ENCODE measurements at regions not wholly inside any gene's neighbourhood (a gene's known extent, or its start where the extent isn't known, plus 50 kb on each side); places are given as distances from the start of the nearest gene placed in this dataset.

DNA sequence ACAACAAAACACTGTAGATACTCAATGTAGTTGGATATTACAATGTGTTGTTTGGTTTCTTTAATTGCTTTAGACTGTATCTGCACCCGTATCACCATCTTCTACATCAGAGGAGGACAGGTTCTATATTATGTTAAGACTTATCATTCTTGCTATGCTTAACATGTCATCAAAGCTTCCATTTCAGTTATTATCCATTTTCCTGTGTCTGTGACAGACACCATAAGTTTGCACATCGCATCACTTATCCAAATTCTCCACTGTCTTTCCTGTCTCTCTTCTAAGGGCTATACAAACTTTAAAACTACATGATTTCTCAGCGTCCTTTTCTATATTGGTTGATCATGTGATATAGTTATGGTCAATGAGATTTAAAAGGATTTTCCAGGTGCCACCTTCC lies 719.0 kb downstream of the TBC1D32 start:
- no peak for DNase-seq

DNA sequence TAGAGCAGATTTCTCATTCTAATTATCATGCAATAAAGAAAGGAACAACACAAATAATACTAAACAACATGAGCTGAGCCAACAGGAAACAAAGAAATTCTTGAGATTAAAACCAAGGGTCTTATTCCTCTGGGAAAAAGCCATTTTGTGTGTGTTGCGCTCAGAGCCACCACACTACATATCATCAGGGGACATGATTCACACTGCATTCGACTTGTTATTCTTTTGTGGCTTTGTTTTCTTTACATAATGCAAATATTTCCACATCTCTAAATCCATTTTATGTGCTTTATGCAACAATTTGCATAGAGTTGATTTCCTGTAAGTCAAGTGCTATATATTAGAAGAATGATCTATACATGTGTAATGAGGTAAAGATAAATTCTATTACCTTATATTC lies 719.6 kb downstream of the TBC1D32 start:
- DNase-seq = no peak

DNA sequence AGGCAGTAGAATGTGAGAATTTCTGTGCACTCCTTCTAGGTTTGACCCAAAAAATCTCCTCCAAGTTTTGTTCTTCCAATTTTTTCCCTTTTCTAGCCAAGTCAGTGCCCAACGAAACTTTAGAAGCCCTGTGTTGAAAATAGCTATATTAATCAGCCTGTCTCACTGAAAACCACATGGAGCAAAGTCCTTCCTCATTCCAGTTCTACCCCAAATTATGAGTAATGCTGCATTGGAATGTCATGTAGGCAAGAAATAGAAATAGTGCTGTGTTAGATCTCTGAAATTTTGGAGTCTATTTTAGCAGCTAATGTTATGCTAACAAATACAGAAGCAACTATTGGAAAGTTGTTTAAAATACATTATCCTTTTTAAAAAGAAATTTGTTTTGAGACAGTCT lies 725.5 kb downstream of the TBC1D32 start:
- no peak for DNase-seq

DNA sequence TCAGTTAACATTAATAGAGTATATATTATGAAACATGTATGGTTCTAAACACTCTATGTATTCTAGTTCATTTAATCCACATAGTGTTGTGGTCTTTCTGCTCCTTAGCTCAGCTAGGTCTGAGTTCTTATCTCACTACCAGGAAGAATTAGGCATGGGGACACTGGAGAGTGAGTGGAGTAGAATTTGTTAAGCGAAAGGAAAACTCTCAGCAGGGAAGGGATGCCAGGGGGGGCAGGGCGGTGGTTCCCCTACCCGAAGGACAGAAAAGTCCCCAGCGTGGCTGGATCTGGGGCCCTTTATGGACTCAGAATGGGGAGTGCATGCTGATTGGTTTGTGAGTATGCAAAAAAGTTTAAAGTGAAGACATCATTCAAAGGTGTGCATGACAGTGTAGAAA lies 727.5 kb downstream of the TBC1D32 start:
- no peak for DNase-seq

DNA sequence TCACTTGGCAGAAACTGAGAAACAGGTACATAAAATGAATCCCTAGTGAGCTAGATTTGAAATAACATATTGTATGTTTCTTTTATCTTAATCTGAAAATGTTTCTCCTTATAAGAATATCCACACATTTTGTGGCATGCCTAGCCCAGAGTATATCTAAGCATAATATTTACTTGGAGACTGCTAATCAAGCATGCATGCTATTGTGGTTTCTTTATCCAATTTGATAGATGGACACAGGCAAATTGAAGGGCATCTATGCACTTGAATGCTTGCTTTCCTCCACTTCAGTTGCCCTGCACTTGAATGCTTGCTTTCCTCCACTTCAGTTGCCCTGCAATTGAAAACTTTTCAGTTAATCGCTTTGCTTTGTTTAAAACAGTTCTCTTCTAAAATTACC lies 729.8 kb downstream of the TBC1D32 start:
- DNase-seq = no peak

DNA sequence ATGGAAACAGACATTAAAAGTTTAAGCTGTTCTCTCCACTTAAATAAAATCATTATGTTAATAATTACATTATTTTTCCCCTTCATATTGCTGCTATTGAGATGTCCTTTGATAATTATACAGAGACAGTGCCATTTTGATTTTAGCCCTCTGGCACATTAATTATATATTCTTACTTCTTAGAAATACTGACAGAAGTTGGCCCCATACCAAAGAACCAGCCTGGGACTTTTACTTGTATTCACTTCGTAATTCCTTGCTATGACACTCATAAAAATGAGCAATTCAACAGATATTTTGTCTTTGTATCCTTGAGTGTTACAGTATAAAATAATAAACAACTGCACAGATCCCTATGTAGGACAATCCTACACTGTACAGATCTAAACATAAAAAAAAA lies 743.7 kb downstream of the TBC1D32 start:
- DNase-seq = no peak

DNA sequence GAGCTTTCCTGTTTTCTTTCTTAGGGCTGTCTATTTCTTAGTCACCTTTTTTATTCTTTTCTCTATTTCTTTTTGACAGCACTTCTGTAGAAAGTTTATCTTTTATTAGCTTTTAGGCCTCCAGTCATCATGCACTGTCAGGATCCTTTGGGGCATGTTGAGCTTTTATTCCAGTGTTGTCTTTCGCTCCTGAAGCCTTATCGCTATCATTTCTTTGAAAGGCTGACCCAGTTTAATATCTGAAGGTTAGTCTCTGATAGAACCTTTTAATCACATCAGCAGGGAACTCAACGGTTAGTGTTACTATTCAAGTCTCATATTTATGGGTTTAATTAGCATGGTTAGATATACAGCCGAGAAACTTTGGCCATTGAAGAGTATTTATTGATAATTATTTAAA lies 745.9 kb downstream of the TBC1D32 start:
- DNase-seq = no peak

DNA sequence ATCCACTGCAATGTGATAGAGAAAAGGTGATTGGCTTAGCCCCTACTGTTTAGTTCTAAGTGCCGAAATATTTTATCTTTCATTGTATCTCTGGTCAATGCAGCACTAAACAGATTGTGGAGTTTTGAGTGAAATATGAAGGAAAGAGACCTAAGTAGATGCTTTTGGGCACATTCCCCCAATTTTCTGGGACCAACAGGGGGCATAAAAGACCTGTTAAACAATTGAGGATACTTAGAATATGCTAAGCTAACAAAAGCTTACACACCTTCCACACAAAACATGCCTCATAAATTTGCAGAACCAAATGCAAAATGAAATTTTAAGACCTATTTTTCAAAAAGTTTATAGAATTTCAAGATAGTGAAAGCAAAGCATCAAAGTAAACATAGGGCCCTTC lies 746.9 kb downstream of the TBC1D32 start:
- no peak for DNase-seq

DNA sequence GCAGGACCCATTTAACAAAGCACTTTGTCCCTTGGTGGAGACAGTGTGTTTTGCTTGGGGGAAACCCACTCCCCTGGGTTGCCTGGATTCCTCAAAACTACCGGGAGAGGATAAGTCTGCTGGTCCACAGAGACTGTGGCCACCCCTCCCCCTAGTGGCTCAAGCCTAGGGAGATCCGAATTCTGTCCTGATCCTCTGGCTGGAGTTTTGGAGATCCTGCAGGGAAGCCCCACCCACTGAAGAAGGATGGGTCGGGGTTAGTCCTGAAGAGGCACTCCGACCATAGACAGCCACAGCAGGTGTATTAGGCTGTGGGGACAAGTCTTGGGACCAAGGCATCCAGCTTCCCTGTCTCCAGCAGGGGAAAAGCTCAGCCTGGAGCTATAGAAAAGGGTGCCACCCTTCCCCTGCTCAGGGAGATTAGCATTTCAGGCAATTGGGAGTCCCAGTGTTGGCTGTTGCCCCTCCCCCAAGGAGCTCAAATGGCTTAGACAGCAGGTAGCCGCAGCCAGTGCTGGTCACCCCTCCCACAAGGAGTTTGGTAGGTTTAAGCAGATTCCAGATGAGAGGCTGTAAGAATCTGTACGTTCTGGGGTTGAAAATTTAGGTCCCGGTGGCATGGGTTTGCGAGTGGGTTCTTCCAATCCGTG lies 750.0 kb downstream of the TBC1D32 start:
- DNase-seq = no peak

DNA sequence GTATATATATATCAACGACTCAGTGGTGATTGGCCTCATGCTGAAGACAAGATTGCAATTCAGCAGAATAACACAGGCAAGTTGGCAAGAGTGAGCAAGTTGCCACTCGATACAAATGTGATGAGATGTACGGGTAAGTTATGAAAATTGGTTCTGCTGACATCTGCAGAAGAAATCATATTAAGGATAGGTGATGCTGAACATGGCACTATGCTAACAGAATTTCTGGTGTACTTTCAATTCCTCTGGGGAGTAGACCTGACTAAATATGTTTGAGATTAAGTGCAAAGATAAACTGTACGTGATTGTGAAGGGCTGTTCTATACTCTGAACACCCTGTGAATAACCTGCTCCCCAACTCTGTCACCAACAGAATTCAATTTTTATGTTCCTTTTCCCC lies 758.2 kb downstream of the TBC1D32 start:
- no peak for DNase-seq

DNA sequence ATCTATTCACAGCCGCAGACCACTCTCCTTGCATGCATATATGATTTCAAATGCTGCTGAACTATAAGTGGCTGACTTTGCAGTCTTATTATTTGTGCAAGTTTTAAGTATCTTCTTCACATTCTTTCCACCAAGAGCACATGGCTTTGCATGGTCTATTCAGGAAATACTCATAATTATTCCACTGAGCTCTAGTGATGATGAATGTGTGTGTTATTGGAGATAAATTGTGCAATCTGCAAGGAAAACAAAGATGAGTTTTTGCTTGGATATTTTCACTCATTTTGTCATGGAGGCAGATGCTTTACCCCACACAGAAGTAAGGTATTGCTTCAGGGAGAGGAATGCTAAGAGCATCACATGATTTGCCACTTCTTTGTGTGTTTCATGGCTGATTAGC lies 764.6 kb downstream of the TBC1D32 start:
- DNase-seq = no peak

DNA sequence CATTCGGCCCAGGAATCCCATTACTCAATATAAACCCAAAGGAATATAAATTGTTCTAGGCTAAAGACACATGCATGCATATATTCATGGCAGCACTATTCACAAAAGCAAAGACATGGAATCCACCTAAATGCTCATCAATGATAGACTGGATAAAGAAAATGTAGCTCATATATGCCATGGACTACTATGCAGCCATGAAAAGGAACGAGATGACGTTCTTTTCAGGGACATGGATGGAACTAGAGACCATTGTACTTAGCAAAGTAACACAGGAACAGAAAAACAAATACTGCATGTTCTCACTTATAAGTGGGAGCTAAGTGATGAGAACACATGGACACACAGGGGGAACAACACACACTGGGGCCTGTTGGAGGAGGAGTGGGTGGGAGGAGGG lies 769.5 kb downstream of the TBC1D32 start:
- no peak for DNase-seq

DNA sequence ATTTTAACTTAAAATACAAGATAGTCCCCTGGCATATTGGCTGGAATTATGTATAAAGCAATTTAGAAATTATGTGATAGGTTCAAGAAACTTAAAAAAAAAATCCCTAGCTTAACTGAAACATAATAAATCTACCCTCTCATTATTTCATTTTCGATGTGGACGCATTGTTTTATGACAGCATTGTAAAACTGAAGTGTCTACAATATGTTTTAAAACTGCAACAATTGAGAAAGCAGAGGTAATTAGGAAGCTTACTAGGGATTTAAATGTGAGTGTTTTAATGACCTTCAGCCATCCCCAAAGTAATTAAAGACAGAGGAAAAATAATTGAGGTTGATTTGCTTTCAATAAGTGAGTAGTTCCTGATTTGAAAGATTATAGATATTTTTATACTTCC lies 776.0 kb downstream of the TBC1D32 start:
- no peak for DNase-seq

DNA sequence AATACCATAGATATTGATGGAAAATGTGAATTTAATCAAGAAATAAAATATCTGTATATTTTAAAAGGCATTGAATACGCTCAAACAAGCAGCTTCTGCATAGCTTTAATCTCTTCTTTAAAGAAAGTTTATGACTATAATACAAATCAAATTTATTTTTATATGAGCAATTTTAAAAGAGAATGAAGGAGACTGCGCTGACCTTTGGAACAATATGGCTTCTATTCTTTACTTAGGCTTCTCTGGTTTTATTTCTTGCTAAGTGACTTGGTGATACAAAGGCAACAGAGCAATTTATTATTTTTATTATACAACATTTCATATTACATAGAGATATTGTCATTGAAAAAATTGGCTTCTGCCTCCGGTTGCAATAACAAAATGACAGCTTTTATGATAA lies 776.7 kb downstream of the TBC1D32 start:
- no peak for DNase-seq

DNA sequence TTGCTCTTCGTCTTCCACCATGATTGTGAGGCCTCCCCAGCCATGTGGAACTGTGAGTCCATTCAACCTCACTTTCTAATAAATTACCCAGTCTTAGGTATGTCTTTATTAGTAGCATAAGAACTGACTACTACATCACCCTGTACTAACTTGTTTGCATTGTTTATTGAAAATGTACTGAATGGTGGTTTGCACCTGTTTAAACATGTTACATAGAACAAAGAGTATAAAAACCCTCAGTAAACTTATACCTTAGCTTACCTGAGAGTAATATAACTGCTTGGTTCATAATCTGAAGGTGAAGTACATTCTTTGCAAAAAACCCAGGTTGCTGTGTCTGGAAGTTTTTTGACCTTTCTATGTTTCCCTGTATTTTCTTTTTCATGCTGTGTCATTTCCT lies 777.8 kb downstream of the TBC1D32 start:
- DNase-seq = no peak

DNA sequence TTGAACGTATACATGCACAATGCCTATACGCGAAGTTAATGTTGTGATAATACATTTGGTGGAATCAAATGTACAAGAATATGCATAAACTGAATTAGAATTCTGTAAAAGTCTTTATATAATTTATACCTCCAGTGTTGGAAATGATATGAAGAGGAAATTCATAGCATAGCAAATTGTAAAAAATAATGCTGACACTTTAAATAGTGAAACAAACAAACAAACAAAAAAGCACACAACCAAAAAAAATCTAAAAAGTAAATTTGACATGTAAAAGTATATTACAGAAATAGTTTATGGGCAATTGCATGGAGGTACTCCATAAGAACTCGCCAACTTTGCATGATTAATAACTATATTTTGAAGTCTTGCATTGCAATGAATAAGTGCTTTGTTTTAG lies 780.9 kb downstream of the TBC1D32 start:
- no peak for DNase-seq

DNA sequence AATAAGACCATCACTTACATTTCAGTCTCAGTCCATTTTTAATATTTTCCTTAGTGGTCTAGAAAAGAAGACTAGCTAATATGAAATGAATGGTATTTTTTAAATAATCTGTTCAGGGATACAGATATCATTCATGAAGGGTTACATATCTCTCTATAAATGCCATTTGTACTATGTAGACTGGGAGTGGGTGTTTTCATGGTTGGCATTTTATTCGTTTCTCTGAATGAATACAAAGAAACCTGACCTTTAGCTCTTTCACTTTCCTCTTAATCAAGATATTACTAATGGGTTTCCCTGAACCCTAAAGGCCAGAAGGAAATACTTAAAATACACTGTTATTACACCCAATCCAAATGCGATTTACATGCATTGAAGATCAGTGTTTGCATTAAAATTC lies 788.9 kb downstream of the TBC1D32 start:
- no peak for DNase-seq

DNA sequence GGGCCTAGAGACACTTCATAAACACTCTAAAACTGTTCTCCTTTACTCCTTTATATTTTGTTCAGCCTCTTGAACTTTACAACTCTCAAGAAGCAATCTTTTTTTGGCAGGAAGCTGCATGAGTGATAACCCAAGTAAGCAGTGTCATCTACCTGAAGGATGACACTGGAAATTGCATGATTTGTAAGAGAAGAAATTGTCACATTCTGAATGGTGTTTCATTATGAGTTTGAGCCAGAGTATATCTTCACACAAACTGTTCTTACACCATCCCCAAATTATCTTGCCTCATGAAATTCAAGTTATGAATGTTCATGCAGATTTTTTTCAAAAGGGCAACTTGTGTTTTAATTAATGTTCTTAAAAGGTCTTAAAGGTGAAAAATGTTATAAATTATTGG lies 799.3 kb downstream of the TBC1D32 start:
- DNase-seq = peak; percentile 59

DNA sequence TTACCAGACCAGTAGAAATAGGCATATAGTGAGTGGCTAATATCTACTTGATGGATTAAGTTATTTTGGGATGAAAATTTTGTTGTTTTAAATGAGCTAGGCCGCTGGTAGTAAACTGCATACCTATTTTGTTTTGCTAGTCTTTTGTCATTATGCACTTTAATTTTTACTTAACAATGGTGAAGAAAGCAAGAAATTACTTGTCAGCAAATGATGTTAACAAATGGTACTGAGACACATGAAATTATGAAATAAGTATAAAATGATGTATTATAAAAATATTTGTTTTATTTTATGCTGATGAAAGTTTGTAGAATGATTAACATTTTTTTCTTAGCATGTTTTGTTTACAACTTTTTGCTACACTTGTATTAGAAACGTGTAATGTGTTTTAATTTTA lies 807.7 kb downstream of the TBC1D32 start:
- no peak for DNase-seq

DNA sequence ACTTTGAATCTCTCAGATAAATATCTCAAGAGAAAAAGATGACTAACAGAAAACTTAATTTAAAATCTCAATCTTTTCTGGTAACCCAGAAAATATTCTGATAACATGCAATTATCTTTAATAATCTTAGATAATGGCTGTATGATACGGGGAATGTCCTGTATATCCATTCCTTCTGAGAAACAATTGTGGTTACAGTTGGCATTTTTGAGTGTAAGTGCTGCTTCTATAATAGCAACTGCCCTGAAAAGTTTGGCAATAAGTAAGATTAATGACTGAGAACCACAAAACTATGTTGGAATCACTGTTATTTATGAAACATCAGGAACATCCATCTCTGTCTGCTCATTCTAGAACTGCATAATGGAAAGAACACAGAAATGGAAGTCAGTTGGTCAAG lies 819.7 kb downstream of the TBC1D32 start:
- DNase-seq = no peak

DNA sequence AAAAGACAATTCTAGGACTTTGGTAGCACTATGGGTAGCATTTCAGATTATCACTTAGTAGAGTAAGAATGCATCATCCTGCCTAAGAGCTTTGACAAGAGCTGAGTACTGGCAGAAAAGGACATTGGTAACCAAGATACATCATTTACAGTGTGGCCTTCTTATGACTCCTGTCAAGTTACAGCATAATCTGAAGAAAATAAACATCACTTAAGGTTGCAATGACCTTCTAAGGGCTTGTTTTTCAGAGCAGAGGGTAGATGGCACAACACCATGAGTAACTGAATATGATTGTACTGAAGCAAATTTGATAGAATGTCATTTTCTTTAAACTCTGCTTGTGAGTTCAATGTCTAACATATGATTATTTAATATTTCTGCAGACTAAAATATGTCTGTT lies 822.6 kb downstream of the TBC1D32 start:
- no peak for DNase-seq

DNA sequence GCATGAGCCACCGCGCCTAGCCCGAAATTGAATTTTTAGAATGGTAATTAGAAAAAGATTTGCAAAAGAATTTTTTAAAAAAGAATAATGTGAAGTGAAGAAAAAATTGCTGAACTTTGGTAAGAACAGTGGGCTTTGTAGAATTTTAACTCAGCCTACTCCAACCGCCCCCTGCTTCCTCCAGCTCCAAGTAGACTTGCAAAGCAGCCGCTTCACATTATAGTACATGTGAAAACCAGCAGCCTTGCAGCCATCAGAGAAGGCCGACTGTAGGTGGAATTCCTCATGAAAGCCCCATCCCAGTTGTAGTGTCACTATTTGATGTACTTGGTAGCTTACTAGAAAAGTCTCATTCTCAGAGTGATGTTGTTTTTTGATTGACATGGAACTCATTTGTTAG lies 835.6 kb downstream of the TBC1D32 start:
- no peak for DNase-seq

DNA sequence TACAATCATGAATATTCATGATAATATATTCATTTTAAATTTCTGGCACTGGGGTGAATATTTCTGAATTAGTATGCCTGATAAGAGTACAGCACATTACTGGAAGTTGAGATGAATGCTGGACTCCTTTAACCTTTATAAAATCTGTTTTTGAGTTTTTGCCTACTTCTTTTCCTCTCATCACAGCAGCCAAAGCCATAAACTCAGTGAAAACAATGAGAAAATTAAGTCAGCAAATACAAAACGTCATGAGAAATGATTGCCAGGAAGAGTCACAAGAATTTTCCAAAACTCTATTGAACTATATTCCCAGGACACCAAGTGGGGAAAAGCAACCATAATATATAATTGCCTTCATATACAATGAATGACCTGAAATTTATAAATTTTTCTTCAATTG lies 837.6 kb downstream of the TBC1D32 start:
- DNase-seq = no peak

DNA sequence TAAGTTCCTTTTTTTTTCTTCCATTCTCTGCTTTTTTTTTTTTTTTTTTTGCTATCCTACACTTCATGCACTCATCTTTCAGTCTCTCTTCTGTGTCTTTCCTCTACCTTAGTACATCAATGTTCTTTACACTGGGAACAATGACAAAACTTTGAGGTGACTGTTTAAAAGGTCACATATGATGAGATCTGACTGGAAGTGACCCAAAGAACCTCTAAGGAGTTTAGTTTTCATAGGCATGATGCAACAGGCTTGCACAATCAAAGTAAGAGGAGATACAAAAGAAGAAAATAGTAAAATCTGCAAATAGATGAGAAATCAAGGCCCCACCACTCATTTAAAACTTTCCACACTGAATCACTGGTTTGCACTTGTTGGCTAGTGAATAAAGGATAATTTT lies 840.8 kb downstream of the TBC1D32 start:
- no peak for DNase-seq

DNA sequence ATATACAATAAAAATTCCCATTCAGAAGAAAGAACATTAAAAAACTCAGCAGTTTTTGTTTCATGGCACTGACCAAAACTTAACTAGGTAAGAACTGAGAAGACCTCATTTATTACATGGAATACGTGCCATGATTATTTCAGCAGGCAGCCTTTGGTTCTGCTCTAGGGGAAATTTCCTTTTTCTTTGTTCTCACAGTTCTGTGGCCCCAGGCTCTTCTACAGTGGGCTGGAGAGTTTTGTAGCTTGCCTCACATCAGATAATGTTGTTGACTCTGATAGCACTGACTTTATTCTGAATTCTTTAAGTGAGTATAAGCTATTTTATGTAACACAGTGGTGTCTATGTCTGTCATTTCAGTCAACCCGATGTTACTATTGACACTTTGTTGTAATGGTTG lies 844.3 kb downstream of the TBC1D32 start:
- DNase-seq = no peak

DNA sequence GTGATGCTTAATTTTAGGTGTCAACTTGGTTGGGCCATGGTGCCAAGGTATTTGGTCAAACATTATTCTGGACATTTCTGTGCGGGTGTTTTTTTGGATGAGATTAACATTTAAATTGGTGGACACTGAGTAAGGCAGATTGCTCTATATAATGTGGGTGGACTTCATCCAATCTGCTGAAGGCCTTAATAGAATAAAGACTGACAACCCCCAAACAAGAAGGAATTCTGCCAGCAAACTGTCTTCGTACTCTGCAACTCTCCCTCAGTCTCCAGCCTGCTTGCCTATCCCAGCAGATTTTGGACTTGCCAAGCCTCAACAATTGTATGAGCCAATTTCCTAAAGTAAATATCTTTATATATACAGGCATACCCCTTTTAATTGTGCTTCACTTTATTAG lies 850.1 kb downstream of the TBC1D32 start:
- DNase-seq = no peak

All from activated CD4-positive, alpha-beta T cell treated with anti-CD3 and anti-CD28 coated beads, Interleukin-2, Interleukin-6, amounts not matched to agents 100 ng/mL and 50 ng/mL, durations not matched to agents 16 hours and 8 hours (primary cell).